Mesothelial cell of epicardium (in vitro differentiated cells): ENCODE measurements at regions not wholly inside any gene's neighbourhood (a gene's known extent, or its start where the extent isn't known, plus 50 kb on each side); places are given as distances from the start of the nearest gene placed in this dataset.
A peak's percentile ranks its signal among the peaks of the same experiment; 100 is the strongest.

Experiments
- DNase-seq, 2 experiments: peaks; one replicate each; pipeline ENCODE4 v3.0.0; 2021; ENCODE audit warnings: low spot score in 2 of 2; ENCODE audit not compliant: unreplicated experiment in 2 of 2
- H3K27ac Mint-ChIP-seq: 2 replicates; pipeline ENCODE4 v1.8.0; 2021; ENCODE audit warnings: mixed read lengths
- H3K27me3 Mint-ChIP-seq: 2 replicates; pipeline ENCODE4 v1.8.0; 2021; ENCODE audit warnings: low read depth, mixed read lengths
- H3K36me3 Mint-ChIP-seq: 2 replicates; pipeline ENCODE4 v1.8.0; 2021; ENCODE audit warnings: mixed read lengths
- H3K4me1 Mint-ChIP-seq: 2 replicates; pipeline ENCODE4 v1.8.0; 2021; ENCODE audit warnings: mixed read lengths
- H3K4me3 Mint-ChIP-seq: 2 replicates; pipeline ENCODE4 v1.8.0; 2021; ENCODE audit warnings: mild to moderate bottlenecking, moderate library complexity, mixed read lengths
- H3K9me3 Mint-ChIP-seq: 2 replicates; pipeline ENCODE4 v1.8.0; 2021; ENCODE audit warnings: mixed read lengths
- TF ChIP-seq, protein P1 (sequence below): fragments of 200-600 bp; sonication (generic); IDR thresholded peaks from one replicate; pipeline ENCODE4 v1.5.0; 2021; ENCODE audit warnings: antibody characterized with exemption; ENCODE audit not compliant: unreplicated experiment

DNA sequence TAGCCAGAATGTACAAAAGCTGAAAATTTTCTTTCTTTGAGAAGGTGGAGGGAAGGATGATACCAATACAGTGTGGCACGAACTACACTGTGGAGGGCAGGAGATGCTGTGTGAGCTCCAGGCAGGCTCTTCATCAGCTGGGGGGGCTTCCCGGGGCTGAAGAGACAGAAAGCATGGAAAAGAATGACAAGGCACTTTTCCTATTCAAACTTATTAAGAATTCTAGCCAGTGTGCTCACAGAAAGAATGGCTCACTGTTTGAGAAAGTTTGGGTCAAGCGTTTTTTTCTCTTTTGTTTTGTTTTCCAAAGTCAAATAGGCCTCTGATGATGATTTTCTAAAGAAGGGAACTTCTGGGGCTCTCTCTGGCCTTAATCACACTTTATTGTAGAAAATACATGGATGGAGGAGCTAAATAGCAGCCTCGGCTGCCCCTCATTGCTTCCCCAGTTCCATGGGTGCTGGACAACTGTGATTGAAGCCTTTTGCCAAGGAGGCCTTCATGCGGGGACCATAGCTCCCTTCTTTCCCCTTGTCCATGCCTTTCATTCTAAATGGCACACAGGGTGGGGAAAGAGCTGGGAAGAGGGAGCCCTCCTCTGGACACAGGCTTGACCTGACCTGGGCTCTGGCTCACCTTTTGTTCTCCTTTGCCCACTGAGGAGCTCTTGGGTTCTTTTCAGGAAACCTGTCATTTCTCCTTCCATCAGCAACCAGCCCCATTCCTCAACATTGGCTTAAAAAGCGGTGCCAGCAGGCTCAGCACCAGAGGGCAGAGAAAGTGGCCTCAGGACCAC, 130.6 kb downstream of the TDRD15 start:
- TF ChIP-seq, protein P1, sequence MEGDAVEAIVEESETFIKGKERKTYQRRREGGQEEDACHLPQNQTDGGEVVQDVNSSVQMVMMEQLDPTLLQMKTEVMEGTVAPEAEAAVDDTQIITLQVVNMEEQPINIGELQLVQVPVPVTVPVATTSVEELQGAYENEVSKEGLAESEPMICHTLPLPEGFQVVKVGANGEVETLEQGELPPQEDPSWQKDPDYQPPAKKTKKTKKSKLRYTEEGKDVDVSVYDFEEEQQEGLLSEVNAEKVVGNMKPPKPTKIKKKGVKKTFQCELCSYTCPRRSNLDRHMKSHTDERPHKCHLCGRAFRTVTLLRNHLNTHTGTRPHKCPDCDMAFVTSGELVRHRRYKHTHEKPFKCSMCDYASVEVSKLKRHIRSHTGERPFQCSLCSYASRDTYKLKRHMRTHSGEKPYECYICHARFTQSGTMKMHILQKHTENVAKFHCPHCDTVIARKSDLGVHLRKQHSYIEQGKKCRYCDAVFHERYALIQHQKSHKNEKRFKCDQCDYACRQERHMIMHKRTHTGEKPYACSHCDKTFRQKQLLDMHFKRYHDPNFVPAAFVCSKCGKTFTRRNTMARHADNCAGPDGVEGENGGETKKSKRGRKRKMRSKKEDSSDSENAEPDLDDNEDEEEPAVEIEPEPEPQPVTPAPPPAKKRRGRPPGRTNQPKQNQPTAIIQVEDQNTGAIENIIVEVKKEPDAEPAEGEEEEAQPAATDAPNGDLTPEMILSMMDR, result no peak
- Mint-ChIP-seq H3K9me3 (no peaks in the 10 kb centered on the region), H3K27me3 (peaks cover 3% of the 10 kb centered on the region), H3K36me3 (no peaks in the 10 kb centered on the region), H3K27ac (no peak overlapping the region), H3K4me1 (peaks cover 15% of the 10 kb centered on the region), H3K4me3 (no peak overlapping the region)
- no peak for DNase-seq

DNA sequence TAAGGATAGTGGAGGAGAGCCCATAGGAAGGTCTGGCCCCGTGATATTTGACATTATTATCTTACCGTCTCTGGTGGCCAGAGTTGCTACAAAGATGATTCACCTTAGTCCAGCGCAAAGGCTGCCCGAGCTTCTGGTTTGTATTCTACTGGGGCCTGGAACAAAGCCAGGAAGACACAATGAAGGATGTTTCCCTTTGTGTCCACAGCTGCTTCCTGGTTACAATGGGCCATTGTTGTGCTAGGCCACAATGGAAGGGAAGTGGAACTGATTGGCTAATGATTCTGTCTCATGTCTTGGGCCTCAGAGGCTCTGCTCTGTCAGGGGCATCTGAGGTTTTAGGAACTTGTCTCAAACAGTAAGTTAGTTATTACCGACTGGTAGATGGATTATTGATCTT, 132.2 kb downstream of the TDRD15 start:
- Mint-ChIP-seq H3K4me3 (no peak overlapping the region), H3K27me3 (no peaks in the 10 kb centered on the region), H3K9me3 (no peaks in the 10 kb centered on the region), H3K4me1 (peaks cover 15% of the 10 kb centered on the region), H3K27ac (no peak overlapping the region), H3K36me3 (no peaks in the 10 kb centered on the region)
- TF ChIP-seq, protein P1, result no peak
- DNase-seq, result no peak

DNA sequence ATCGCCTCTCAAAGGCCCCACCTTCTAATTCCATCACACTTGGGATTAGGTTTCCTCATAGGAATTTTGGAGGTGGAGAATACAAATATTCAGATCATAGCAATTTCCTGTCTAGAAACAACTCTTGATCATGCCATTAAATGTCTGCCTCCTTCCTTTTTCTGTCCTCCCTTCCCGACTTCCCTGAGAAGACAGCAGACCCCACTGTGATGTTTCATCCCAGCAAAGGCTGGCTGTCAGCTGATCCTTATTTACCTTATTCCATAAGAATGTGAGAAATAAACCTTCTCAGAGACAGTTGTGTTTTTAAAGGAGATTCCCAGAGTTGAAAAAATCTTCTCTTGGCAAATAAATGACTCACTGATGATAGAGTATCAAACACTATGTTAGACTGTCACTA, 133.9 kb downstream of the TDRD15 start:
- Mint-ChIP-seq H3K9me3 (no peaks in the 10 kb centered on the region), H3K36me3 (no peaks in the 10 kb centered on the region), H3K4me1 (peaks cover 27% of the 10 kb centered on the region), H3K27ac (peak overlapping the region; percentile 13), H3K27me3 (no peaks in the 10 kb centered on the region), H3K4me3 (no peak overlapping the region)
- TF ChIP-seq, protein P1, result no peak
- no peak for DNase-seq

DNA sequence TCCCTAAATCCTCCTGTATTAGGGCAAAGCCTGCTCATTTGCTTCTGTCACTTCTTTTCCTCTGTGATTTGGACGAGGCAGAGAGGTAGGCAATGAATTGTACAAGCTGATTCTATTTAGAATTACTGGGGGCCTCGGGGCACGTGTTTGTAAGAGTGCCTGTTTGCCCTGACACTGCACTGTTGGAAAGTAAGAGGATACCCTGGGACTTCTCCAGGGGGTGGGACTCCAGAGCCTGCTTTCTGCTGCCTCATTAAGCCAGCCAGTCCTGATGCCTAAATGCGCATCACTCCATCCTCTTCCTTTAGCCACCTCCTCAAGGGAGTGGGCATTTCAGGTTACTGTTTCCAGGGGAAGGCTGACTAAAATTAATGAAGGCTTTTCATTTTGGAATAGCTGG, 134.3 kb downstream of the TDRD15 start:
- H3K27ac Mint-ChIP-seq, result peak overlapping the region; percentile 13
- H3K27me3 Mint-ChIP-seq, result no peaks in the 10 kb centered on the region
- H3K4me1 Mint-ChIP-seq, result peaks cover 27% of the 10 kb centered on the region

DNA sequence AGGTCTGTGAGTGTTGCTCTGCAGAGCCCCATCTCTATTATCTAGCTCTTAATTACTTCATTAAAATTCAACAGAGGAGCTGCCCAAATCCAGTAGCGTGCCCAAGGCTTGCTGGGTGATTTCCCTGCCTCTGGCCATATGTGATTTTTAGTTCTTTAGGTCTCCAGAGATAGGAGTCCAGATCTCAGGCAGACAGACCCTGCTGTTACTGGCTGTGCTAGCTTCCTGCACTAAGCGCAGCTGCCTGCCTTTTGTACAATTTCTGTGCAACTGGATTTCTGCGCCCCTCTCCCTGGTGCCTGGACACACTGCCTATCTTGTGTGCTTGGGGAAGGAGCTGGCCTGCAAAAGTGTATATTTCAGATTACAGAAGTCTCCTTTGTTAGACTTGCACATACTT, 136.5 kb downstream of the TDRD15 start:
- Mint-ChIP-seq H3K27me3 (no peaks in the 10 kb centered on the region), H3K4me3 (no peak overlapping the region), H3K9me3 (no peaks in the 10 kb centered on the region), H3K36me3 (no peaks in the 10 kb centered on the region), H3K27ac (no peak overlapping the region), H3K4me1 (peaks cover 27% of the 10 kb centered on the region)
- no peak for DNase-seq
- TF ChIP-seq, protein P1, result no peak

More for the DNA sequence above, 134.3 kb downstream of the TDRD15 start:
- TF ChIP-seq, protein P1, result no peak
- no peaks in the 10 kb centered on the region for H3K36me3 Mint-ChIP-seq
- DNase-seq, result no peak
- H3K9me3 Mint-ChIP-seq, result no peaks in the 10 kb centered on the region
- no peak overlapping the region for H3K4me3 Mint-ChIP-seq
